Vagina (tissue), 2 donors: ENCODE measurements at regions not wholly inside any gene's neighbourhood (a gene's known extent, or its start where the extent isn't known, plus 50 kb on each side); places are given as distances from the start of the nearest gene placed in this dataset.

ENCODE experiments used
- POLR2A ChIP-seq, 2 donors: fragments of 450-650 bp; IDR thresholded peaks; one replicate each; pipeline ENCODE4 v1.6.1; 2017; ENCODE audit warnings: antibody characterized with exemption in 2 of 2, mild to moderate bottlenecking in 2 of 2, moderate library complexity in 2 of 2
- POLR2AphosphoS5 ChIP-seq, 2 donors: sonication (generic); formaldehyde crosslinking; IDR thresholded peaks; one replicate each; pipeline ENCODE4 v1.9.0; 2017; ENCODE audit warnings: antibody characterized with exemption in 2 of 2, mild to moderate bottlenecking in 2 of 2, low read depth in 1 of 2; ENCODE audit not compliant: insufficient read depth in 1 of 2
- TF ChIP-seq, protein P1 (sequence below), 3 experiments: fragments of 450-650 bp in 2 of 3; fragments of 200-600 bp in 1 of 3; sonication (generic) in 1 of 3; IDR thresholded peaks; one replicate each; pipeline ENCODE4 v1.5.1; 2017 to 2019; ENCODE audit warnings: antibody characterized with exemption in 3 of 3, mild to moderate bottlenecking in 2 of 3, moderate library complexity in 2 of 3

DNA sequence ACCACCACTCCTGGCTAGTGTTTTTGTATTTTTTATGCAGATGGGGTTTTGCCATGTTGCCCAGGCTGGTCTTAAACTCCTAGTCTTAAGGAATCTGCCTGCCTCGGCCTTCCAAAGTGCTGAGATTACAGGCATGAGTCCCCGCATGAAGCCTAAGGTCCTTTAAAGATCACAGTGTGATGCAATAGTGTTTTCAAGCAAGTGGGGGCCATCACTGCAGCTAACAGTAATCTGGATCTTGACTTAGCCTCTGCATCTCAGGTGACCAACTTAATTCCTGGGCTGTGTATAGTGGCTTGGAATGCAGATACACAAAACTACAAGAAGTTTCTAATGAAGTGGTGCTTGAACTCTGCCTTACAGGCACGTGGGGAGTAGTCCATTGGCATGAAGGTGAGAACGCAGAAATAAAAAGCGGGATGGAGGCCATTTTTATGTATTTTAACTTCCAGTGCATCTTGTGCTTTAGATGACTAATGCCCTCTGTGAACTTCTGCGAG lies 334.4 kb upstream of the SPRED2 start:
- TF ChIP-seq, protein P1, sequence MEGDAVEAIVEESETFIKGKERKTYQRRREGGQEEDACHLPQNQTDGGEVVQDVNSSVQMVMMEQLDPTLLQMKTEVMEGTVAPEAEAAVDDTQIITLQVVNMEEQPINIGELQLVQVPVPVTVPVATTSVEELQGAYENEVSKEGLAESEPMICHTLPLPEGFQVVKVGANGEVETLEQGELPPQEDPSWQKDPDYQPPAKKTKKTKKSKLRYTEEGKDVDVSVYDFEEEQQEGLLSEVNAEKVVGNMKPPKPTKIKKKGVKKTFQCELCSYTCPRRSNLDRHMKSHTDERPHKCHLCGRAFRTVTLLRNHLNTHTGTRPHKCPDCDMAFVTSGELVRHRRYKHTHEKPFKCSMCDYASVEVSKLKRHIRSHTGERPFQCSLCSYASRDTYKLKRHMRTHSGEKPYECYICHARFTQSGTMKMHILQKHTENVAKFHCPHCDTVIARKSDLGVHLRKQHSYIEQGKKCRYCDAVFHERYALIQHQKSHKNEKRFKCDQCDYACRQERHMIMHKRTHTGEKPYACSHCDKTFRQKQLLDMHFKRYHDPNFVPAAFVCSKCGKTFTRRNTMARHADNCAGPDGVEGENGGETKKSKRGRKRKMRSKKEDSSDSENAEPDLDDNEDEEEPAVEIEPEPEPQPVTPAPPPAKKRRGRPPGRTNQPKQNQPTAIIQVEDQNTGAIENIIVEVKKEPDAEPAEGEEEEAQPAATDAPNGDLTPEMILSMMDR (IDR thresholded peaks at IDR 0.05), result no peak
- TF ChIP-seq POLR2A (IDR thresholded peaks at IDR 0.05), result no peak
- no peak for TF ChIP-seq POLR2AphosphoS5 (IDR thresholded peaks at IDR 0.05; ENCODE audit: insufficient read depth in 1 of 2, low read depth in 1 of 2)
